GM10248 (cell line): ENCODE measurements at regions not wholly inside any gene's neighbourhood (a gene's known extent, or its start where the extent isn't known, plus 50 kb on each side); places are given as distances from the start of the nearest gene placed in this dataset.

Source experiments
- CTCF ChIA-PET: fragments of 300-600 bp; sonication (Branson Sonifier 250); formaldehyde crosslinking; extraction: SDS; loops from one replicate; lab custom pipeline; 2021; ENCODE audit warnings: antibody characterized with exemption; lab: Yijun Ruan, JAX
- POLR2A ChIA-PET: fragments of 350-650 bp; sonication (Branson Sonifier 250); formaldehyde crosslinking; extraction: SDS; loops from one replicate; lab custom pipeline; 2020; ENCODE audit warnings: antibody characterized with exemption; lab: Yijun Ruan, JAX
- DNase-seq: peaks from one replicate; pipeline ENCODE4 v3.0.0; 2012; ENCODE audit errors: extremely low spot score
- TF ChIP-seq, protein P1 (sequence below): IDR thresholded peaks from 2 replicates; pipeline ENCODE4 v1.5.1; 2012; ENCODE audit warnings: mild to moderate bottlenecking, low read depth; ENCODE audit errors: extremely low read depth, missing control alignments, control extremely low read depth

- CTCF ChIA-PET = interaction anchor here (1.6 to 1.7 kb wide), 2 partner anchors 10 to 11 kb away, joined by 6 to 8 read pairs; no protein-coding TSS in a partner anchor
- DNase-seq = no peak
- POLR2A ChIA-PET = no interaction called here
- TF ChIP-seq, protein P1, sequence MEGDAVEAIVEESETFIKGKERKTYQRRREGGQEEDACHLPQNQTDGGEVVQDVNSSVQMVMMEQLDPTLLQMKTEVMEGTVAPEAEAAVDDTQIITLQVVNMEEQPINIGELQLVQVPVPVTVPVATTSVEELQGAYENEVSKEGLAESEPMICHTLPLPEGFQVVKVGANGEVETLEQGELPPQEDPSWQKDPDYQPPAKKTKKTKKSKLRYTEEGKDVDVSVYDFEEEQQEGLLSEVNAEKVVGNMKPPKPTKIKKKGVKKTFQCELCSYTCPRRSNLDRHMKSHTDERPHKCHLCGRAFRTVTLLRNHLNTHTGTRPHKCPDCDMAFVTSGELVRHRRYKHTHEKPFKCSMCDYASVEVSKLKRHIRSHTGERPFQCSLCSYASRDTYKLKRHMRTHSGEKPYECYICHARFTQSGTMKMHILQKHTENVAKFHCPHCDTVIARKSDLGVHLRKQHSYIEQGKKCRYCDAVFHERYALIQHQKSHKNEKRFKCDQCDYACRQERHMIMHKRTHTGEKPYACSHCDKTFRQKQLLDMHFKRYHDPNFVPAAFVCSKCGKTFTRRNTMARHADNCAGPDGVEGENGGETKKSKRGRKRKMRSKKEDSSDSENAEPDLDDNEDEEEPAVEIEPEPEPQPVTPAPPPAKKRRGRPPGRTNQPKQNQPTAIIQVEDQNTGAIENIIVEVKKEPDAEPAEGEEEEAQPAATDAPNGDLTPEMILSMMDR = no peak
These were observed 146.2 kb upstream of the CARMIL1 start for GRCh38 chr6:25132934-25133333.

- ChIA-PET CTCF (no interaction called here), POLR2A (no interaction called here)
- DNase-seq = no peak
- TF ChIP-seq, protein P1 = no peak
These were observed 145.6 kb upstream of the CARMIL1 start for GRCh38 chr6:25133568-25133967.

DNA sequence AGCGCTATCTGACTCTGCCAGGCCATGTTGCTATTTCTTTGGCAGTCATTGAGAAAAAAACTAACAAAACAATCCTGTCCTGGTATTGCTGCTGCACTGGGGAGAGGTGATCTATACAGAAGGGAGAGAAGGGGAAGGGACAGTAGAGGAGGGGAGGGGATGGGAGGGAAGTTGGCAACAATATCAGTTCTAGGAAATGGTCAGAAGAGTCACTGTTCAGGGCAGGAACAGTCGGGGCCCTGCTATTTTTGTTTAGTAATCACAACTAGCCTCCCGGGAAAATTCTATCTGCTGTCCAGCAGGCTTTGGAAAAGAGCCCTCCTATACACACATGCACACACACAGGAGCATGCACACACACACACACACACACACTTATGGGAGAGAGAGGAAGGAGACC, 142.3 kb upstream of the CARMIL1 start:
- DNase-seq = no peak
- ChIA-PET CTCF (interaction anchor here (1.3 kb wide), 1 partner anchor 145 kb away, joined by 3 read pairs; no protein-coding TSS in a partner anchor), POLR2A (no interaction called here)
- TF ChIP-seq, protein P1 = no peak

GRCh38 chr6:25137480-25137879, 141.7 kb upstream of the CARMIL1 start:
- POLR2A ChIA-PET = interaction anchor here (0.7 kb wide), 1 partner anchor 84 kb away, joined by 3 read pairs; no protein-coding TSS in a partner anchor
- TF ChIP-seq, protein P1 = no peak
- CTCF ChIA-PET = interaction anchor here (0.6 to 1.2 kb wide), 2 partner anchors 9 to 62 kb away, joined by 3 to 5 read pairs; no protein-coding TSS in a partner anchor
- no peak for DNase-seq

DNA sequence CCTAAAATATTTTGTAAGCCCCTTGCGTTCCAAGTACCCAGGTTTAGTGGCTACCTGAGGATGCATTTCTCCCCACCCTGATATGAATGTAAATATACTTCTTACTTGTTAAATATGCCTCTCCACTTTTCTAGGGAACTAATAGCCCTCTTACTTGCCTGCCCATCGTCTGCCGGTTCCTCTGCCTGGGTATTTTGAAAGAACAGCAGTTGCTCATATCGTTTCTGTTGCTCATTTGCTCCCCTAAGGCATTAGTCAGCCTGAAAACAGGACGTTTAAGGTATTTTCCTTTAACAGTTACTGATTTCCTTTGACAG, 141.3 kb upstream of the CARMIL1 start:
- POLR2A ChIA-PET = interaction anchor here (0.7 kb wide), 1 partner anchor 84 kb away, joined by 3 read pairs; no protein-coding TSS in a partner anchor
- peak; percentile 63 for DNase-seq
- TF ChIP-seq, protein P1 = no peak
- CTCF ChIA-PET = interaction anchor here (0.6 to 1.2 kb wide), 3 partner anchors 10 to 62 kb away, joined by 3 to 5 read pairs (median 3); no protein-coding TSS in a partner anchor

DNA sequence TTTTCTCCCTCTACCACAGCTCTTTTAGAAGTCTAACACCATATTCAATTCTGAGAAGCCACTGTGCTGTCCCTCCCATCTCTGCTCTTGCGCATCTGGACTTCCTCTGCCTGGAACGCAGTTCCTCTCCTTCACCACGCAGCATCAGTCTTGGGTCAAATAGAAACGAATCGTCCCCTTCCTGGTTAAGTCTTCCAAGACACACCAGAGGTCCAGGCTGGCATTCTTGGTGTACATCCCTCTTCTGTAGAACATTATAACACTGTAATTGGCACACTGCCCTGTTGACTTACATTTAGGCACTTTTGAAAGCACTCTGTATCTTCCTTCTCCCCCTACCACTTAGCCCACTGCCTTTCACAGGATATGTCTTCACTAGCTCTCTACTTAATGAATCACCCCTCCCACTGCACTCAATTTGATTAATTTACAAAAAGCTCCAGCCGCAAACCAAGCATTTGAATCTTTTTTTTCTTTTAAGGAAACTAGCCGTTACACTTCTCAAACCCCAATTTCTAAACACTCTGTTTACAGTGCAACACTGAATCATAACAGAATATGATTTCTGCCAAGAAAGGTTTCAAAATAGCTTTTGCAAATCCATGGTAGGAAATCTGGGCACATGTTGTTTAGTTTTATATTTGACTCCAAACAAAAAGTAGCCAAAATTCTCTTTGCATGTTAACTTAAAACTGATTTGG, 140.8 kb upstream of the CARMIL1 start:
- TF ChIP-seq, protein P1 = peak; percentile 20
- CTCF ChIA-PET = interaction anchor here (0.6 to 1.2 kb wide), 3 partner anchors 10 to 61 kb away, joined by 3 to 5 read pairs (median 3); no protein-coding TSS in a partner anchor
- POLR2A ChIA-PET = no interaction called here
- DNase-seq = no peak
